Cardiac muscle cell (in vitro differentiated cells and primary cell): ENCODE measurements at regions not wholly inside any gene's neighbourhood (a gene's known extent, or its start where the extent isn't known, plus 50 kb on each side); places are given as distances from the start of the nearest gene placed in this dataset.

Experiments used
- DNase-seq, 2 donors: peaks; one replicate each; pipeline versions ENCODE4 v3.0.0 to v3.0.0-alpha.2; 2010 to 2017; ENCODE audit warnings: low read depth in 1 of 2, low spot score in 1 of 2
- H3K27ac ChIP-seq: fragments of 200-600 bp; sonication (generic); 2 replicates; pipeline ENCODE4 v1.5.1; 2016
- H3K27me3 ChIP-seq: fragments of 200-600 bp; sonication (generic); 2 replicates; pipeline ENCODE4 v1.6.0; 2016; ENCODE audit warnings: control low read depth
- H3K36me3 ChIP-seq: fragments of 200-600 bp; sonication (generic); 2 replicates; pipeline ENCODE4 v1.5.1; 2016; ENCODE audit warnings: control low read depth
- H3K4me1 ChIP-seq: fragments of 200-600 bp; sonication (generic); 2 replicates; pipeline ENCODE4 v1.8.1; 2017; ENCODE audit warnings: low read depth, mild to moderate bottlenecking, mixed run types
- H3K4me3 ChIP-seq: fragments of 200-600 bp; sonication (generic); 2 replicates; pipeline ENCODE4 v1.5.1; 2016; ENCODE audit warnings: mild to moderate bottlenecking
- H3K9me3 ChIP-seq: fragments of 200-600 bp; sonication (generic); 2 replicates; pipeline ENCODE4 v1.5.1; 2017; ENCODE audit warnings: low read depth, mild to moderate bottlenecking, control low read depth
- CTCF ChIP-seq: IDR thresholded peaks from 2 replicates; pipeline ENCODE4 v1.5.1; 2012; ENCODE audit warnings: low read depth, mild to moderate bottlenecking, low read length

- Histone ChIP-seq H3K4me1 (no peaks in the 10 kb centered on the region), H3K9me3 (no peaks in the 10 kb centered on the region), H3K27ac (no peak overlapping the region), H3K36me3 (no peaks in the 10 kb centered on the region), H3K27me3 (no peaks in the 10 kb centered on the region), H3K4me3 (no peak overlapping the region)
- TF ChIP-seq CTCF: no peak
- DNase-seq: no peak
These were observed 154.4 kb downstream of the ASB1 start for GRCh38 chr2:238581126-238581525.

- no peak for TF ChIP-seq CTCF
- H3K4me1 ChIP-seq: no peaks in the 10 kb centered on the region
- no peaks in the 10 kb centered on the region for H3K9me3 ChIP-seq
- no peak overlapping the region for H3K27ac ChIP-seq
- H3K27me3 ChIP-seq: no peaks in the 10 kb centered on the region
- H3K4me3 ChIP-seq: no peak overlapping the region
- no peaks in the 10 kb centered on the region for H3K36me3 ChIP-seq
- no peak for DNase-seq
These were observed 155.4 kb downstream of the ASB1 start for GRCh38 chr2:238582159-238582558.

DNA sequence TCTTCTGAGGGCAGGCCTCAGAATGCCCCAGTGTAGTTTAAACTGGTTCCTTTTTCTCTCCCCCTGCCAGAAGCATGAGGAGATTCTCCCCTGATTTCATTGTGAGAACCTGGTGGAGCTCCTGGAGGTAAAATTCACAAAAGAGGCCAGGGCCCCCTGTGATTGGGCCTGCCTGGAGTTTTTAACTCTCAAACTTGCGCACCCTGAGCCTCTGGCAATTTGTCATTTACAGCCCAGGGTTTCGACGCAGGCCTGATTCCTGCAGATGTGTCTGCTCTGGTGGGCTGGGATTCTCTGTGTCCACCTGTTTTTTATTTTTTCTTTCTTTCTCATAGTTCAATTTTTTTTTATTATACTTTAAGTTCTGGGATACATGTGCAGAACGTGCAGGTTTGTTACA lies 157.9 kb downstream of the ASB1 start:
- no peak for TF ChIP-seq CTCF
- Histone ChIP-seq H3K4me3 (no peak overlapping the region), H3K27ac (no peak overlapping the region), H3K36me3 (no peaks in the 10 kb centered on the region), H3K27me3 (no peaks in the 10 kb centered on the region), H3K4me1 (no peaks in the 10 kb centered on the region), H3K9me3 (no peaks in the 10 kb centered on the region)
- DNase-seq: no peak

- Histone ChIP-seq H3K4me1 (no peaks in the 10 kb centered on the region), H3K27me3 (no peaks in the 10 kb centered on the region), H3K9me3 (no peaks in the 10 kb centered on the region), H3K27ac (no peak overlapping the region), H3K4me3 (no peak overlapping the region), H3K36me3 (no peaks in the 10 kb centered on the region)
- no peak for TF ChIP-seq CTCF
- DNase-seq: peak in 1 of 2 donors; percentile 22
These were observed 159.4 kb downstream of the ASB1 start for GRCh38 chr2:238585836-238586821.

- Histone ChIP-seq H3K9me3 (no peaks in the 10 kb centered on the region), H3K27ac (no peak overlapping the region), H3K4me3 (no peak overlapping the region), H3K27me3 (no peaks in the 10 kb centered on the region), H3K4me1 (no peaks in the 10 kb centered on the region), H3K36me3 (no peaks in the 10 kb centered on the region)
- DNase-seq: no peak
- no peak for TF ChIP-seq CTCF
These were observed 160.4 kb downstream of the ASB1 start for GRCh38 chr2:238586931-238587775.
